Glomerular visceral epithelial cell (primary cell): ENCODE measurements at regions not wholly inside any gene's neighbourhood (a gene's known extent, or its start where the extent isn't known, plus 50 kb on each side); places are given as distances from the start of the nearest gene placed in this dataset.

Source experiments
- DNase-seq: peaks from one replicate; pipeline ENCODE4 v3.0.0-alpha.2; 2016; ENCODE audit errors: extremely low spot score

- DNase-seq: no peak
These were observed 216.2 kb downstream of the ENC1 start for GRCh38 chr5:74424162-74424868.

GRCh38 chr5:74423383-74423782 is 217.1 kb downstream of the ENC1 start:
- DNase-seq: no peak

DNA sequence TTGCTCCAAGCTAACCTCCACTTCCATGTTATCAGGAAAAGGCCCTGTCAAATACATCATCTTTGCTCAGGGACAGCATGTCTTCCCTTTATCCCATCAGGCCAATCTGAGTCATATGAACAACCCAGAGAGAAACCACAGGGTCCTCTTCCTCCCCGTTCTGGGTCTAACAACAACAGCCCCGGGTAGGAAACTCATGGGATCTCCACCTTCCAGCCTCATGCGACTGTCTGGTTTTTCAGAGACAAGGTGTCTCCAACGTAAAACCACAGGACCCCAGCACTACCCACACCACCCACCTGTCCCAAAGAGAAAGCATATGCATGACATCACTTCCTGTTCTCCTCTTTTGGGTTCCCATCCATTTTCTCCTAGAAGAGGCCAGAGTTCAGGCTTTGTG is 217.9 kb downstream of the ENC1 start:
- no peak for DNase-seq

DNA sequence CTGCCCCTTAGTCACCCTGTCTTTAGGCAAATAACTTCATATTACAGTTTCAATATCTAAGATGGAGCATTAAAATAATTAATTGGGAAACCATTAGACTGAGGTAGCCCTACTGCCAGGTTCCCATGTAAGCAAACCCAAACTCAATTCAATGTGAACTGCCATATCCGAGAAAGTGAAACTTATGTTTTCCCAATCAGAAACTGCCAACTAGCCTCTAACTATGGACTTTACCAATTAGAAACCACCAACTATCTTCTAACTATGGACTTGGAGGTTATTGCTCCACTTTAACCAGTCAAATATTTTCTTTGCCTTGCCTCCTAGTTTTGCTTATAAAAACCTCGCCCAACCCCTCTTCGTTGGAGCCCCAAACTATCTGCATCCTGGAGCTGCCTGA is 218.5 kb downstream of the ENC1 start:
- no peak for DNase-seq

DNA sequence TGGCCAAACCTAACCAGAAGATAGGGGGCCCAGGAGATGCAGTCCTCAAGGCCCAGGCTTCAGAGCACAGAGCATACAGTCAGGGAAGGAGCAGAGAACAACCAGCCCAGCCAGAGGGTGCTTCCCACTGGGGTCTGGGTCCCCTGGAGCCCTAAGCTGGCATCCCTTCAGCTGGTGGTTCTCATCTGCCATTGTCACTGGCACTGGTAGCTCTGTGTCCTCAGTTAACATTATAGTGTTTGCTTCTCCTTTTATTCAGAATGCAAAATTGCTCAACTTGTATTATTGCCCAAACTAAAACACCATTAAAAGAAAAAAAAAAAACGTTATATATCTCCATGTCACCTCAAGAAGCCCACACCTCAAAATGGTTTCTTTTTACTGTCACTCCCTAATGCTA is 219.2 kb downstream of the ENC1 start:
- no peak for DNase-seq

GRCh38 chr5:74420947-74421346 is 219.6 kb downstream of the ENC1 start:
- no peak for DNase-seq

DNA sequence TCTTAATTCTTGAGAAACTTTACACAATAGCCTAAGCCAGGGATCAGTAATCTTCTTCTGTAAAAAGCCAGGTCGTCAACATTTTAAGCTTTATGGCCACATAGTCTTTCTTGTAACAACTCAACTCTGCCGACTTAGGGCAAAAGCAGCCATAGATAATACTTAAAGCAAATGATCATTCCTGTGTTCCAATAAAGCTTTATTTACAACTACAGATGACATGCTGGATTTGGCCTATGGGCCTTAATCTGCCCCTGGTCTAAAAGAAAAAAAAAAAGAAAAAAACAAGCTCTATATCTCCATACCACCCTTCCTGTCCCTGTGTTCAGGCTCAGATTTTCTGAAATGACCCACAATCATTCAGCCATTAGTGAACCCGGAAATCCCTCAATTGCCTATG is 220.3 kb downstream of the ENC1 start:
- DNase-seq: no peak

- no peak for DNase-seq
These were observed 221.1 kb downstream of the ENC1 start for GRCh38 chr5:74419468-74419867.

DNA sequence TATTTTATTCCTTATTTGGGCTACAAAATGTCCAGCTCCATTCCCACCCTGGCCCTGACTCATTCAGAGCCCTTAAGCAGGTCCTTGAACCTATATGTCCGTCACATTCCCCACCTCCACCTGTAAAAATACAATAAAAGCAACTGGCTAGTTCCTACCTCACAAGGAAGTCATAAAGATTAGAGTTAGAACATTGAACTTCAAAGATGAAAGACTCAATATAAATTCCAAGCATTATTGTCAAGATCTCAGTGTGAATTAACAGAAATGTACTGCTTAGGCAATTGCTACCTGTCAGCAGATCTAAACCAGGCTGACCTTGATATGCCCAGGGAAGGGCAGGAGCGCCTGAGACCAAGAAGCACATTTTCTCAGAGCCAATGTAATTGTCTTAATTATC is 221.8 kb downstream of the ENC1 start:
- no peak for DNase-seq

GRCh38 chr5:74418261-74418660 is 222.3 kb downstream of the ENC1 start:
- DNase-seq: no peak

DNA sequence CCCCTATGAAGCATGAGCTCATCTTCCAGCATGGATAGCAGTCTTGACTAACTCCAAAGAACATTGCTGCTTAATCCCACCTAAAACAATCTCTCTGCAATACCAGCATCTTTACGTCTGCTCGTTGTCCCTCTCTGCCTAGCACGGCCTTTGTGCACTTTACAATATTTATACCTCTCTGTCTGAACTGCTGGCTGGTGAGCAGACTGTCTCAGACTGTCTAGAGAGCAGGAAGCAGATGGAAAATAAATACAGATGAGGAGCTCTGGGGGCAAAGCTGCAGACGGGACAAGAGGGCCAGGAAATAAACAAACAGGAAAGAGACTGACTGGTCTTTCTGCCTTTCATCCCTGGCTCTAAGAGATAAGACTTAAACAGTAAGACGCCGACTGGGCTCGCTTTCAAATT is 224.8 kb downstream of the ENC1 start:
- no peak for DNase-seq

GRCh38 chr5:74414228-74414627 is 226.3 kb downstream of the ENC1 start:
- no peak for DNase-seq

- no peak for DNase-seq
These were observed 227.0 kb downstream of the ENC1 start for GRCh38 chr5:74413403-74414048.

- DNase-seq: no peak
These were observed 228.5 kb downstream of the ENC1 start for GRCh38 chr5:74412066-74412465.

DNA sequence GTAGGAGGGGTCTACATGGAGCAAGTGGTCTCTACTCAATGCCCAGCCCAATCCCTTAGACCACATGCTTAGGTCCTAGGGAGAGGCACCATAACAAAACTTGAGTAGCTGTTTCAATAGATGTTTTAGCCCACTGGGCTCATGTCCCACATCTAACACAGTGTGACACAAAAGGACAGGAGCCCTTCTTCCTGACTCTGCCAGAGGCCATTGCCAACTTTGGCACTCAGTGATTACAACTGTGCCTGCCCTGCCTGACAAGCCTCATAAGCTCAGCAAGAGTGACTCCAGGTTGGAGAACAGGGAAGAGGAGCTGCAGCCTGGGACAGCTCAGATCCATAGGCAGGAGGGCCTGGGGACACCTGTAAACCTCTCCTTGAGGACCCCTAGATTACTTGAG is 230.8 kb downstream of the ENC1 start:
- no peak for DNase-seq

DNA sequence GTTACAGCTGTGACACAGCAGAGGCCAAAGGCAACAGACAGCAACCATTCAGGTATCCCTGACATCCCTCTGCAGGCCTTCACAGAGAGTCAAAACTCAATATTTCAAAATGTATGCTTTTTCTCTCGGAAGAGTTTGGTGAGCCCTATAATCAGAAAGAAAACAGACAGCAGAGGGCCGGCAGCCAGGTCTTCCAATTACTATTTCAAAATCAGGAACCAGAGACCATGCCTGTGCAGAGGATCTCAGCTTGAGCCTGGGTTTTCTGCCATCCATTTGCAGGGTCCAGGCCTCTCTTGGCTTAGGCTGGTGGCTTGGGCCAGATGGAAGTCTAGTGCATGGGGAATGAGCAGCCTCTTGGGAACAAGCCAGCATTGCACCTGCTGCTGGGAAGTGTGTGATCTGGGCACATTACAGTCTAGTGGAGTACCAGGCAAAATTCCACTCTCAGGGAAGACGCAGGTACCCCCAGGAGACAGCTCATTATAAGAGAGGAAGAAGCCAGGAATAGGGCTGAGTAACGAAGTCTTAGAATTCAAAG is 231.3 kb downstream of the ENC1 start:
- DNase-seq: no peak

DNA sequence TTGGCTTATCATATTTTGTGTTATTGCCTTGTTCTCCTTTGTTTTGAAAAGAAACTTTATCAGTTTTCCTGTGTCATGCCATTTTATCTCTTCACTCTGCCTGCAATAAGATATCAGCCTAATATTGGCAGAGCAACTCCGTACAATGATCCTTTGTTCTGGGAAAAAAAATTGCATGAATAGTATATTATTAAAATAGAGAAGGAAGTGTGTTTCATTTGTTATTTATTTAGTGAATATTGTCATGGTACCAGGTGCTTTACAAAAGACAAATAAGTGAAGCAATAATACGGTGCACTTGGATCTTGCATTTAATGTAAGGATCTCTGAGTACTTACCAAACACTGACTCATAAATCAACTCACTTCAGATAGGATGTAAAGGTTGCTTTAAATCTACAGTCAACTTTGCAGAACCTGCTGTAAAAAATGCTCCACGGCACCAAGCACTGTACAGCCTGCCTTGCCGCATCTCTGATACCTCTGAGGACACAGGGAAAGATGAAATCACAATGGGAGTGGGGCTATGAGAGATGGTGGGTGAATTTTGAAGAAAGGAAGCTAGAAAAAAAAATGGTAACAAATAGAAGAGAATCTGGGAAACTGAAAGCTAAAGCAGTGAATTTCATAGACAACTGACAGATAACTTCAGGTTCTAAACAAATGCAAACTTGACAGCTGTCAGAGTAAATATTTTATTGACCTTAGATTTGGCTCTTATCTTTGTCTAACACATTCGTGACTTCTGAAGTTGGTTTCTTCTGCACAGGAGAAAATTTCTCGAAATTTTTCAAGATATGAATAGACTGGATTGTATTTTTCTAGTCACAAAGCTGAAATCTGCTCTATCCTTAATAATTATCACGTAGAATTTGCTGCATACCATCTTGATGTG is 232.1 kb downstream of the ENC1 start:
- DNase-seq: no peak

GRCh38 chr5:74407701-74408100 is 232.8 kb downstream of the ENC1 start:
- DNase-seq: no peak

DNA sequence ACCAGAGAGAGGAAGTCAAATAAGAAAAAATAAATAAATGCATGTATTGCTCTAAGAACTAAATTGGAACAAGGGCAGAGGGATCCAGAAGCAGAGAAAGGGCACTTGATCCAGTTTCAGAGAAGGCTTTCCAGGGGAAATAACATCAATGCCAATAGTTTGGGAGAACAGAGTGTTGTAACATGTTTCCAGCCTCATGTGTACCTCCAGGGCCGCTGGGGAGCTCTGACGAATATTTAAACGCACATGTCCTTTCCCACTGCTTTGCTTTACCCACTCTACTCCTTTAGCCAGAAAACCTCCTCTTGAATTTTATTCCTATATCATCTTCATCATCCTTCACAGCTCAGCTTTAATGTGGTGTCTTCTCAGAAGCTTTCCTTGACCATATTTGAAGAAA is 233.7 kb downstream of the ENC1 start:
- no peak for DNase-seq

DNA sequence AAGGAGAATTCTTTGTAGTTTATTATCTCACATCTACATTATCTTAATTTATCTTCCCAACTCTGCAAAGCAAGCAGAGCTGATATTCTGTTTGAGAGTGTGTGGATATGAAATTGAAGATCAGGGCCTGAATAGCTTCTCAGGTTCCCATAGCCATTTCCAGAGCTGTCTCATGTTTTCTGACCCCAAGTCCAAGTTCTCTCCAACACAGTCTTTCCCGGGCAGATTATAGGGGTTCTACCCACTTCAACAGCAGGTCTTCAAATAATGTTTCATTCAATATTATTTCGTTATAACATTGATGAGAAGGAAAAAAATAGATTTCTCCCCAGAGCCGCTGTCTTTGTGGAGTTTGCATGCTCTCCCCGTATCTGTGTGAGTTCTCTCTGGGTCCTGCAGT is 234.9 kb downstream of the ENC1 start:
- no peak for DNase-seq

DNA sequence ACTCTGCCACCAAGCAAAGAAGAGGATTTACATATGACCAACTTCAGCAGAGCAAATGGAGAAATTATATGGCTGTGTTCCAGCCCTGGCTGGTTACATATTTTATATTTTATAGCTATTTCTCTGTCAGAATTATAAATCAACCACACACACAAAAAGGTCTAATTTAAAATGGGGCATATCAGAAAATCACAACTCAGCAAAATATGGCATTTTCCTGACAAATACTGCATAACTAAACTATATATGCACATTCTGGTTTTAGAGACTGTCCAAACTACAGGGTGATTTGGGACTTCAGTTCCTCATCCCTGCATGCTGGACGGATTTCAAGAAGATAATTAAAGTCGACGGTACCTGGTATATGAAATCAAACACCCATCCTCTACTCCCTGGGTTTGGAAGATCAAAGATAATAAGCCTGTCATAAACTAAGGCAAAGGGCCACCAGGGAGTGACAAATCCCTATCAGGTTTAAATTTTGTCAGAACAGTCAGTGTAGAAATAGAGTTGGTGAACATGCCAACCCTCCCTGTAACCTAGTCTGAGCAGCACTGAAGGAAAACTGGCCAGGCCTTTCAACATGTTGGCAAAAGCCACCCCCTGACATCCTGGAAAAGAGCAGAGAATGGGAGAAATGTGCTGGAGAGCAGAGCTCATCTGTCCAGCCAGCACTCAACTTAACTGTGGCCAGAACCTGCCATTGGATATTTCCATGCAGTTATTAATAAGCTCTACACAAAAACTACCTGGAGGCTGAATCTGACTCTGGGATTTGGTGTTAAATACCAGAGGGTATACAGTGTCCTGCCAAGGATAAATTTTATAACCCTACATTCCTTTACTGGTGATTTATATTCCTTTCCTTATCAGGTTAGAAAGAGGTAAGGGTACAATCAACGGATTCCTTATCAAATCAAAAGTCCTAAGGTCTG is 235.7 kb downstream of the ENC1 start:
- no peak for DNase-seq
